GM19395 (cell line): ENCODE measurements at regions not wholly inside any gene's neighbourhood (a gene's known extent, or its start where the extent isn't known, plus 50 kb on each side); places are given as distances from the start of the nearest gene placed in this dataset.

Experiments
- ATAC-seq: cut with Tn5 transposase; IDR thresholded peaks from one replicate; pipeline ENCODE4 v1.9.1; 2021; ENCODE audit warnings: mild to moderate bottlenecking, moderate library complexity; ENCODE audit not compliant: unreplicated experiment

DNA sequence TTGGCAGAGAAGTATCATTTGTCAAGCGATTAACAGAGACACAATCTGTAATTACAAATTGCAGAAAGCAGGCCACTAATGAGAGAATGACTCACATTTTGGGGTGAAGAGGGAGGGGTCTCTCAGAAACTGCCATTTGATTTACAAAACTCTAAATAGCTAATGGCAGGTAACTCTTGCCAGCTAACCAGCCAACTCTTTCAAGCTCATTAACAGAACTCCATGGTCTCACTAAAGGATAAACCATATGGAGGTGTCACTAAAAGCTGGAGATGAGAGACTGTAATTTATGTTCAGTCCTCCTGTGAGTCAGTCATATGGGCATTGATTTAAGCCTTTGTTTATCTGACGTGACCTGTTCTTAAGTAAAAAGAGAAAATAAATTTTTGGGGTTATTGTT, 336.4 kb downstream of the FOXG1 start:
- no peak for ATAC-seq

DNA sequence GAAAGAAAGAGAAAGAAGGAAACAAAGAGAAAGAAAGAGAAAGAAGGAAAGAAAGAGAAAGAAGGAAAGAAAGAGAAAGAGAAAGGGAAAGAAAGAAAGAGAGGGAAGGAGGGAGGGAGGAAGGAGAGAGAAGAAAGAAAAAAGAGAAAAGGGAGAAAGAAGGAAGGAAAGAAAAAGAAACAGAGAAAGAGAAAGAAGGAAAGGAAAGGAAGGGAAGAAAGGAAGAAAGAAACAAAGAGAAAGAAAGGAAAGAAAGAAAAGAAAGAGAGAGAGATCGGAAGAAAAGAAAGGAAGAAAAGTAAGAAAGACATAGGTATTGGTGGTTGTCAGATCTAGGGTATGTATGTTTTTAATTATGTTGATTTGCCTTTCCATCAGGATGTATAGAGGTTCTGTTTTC, 342.3 kb downstream of the FOXG1 start:
- no peak for ATAC-seq

DNA sequence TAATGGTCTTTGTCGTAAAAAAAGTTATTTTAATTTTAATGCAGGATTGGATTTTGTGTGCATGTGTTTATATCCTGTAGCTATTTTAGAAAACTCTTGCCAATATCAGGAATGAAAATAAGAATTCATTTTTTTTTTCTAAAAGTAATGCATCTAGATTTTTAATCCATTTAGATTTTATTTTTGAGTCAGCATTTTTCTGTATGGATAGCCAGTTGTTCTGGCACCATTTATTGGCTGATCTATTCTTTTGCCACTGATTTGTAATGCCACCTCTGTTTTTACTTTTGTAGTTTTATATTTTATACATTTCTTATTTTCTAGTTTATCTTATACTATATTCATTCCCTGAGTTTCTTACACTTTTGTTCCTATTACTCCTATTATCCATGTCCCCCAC, 343.0 kb downstream of the FOXG1 start:
- ATAC-seq, result no peak

GRCh38 chr14:29111554-29111953, 345.0 kb downstream of the FOXG1 start:
- ATAC-seq, result no peak

GRCh38 chr14:29123017-29123416, 356.4 kb downstream of the FOXG1 start:
- no peak for ATAC-seq

DNA sequence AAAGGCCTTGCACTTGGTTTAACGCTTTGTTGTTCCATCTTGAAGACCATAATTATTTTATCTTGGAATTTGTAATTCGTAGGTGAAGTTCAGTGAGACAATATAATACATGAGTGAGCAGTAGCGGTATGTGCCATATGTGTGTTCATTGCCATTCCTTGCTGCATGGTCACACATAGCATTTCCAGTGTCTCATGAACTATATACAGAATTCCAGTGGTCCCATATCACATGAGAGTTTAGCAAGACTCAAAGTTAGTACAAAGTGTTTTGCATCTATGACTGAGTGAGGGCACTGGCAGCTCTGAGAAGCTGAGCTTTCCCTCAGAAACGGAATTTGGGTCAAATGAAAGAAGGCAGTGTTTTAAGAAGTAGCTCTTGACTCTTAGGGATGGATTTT, 359.8 kb downstream of the FOXG1 start:
- no peak for ATAC-seq

- no peak for ATAC-seq
Measured at GRCh38 chr14:29126865-29127264, 360.3 kb downstream of the FOXG1 start.

- no peak for ATAC-seq
Measured at GRCh38 chr14:29140016-29140415, 373.4 kb downstream of the FOXG1 start.

DNA sequence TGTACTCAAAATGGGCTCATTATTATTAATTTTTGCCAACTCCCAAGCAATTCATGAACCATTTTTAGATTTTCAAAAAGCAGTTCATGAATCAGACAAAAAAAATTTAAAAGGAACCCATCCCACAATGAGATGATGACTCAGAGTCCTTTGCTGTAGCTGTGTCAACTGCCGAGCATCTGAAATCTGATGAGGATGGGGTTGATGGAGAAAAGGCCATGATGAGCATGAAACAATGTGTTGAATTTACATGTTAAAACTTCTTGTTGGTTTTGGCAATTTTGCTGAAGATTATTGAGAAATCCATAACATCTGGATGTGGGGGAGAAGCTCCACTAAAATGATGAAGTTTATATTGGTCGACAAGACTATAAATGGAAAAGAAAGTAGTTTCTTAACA, 378.0 kb downstream of the FOXG1 start:
- ATAC-seq, result no peak

DNA sequence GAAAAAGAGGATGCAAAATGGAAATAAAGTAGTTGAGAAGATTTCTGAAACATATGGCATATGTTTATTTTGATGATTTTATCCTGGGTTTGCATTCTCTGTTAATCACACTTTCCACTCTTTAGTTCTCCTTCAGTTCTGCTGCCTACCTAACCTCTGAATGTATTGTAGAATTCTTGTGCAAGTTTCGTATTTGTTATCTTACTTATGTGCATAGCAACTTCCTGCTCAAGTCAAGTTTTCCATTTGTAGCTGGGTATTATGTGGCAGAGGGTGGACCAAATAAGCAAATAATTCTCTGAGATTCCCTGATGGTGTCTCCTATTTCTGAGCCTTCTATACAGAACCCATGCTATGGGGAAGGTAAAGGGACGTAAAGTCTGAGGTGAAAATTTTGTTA, 381.6 kb downstream of the FOXG1 start:
- no peak for ATAC-seq

GRCh38 chr14:29149798-29150197, 383.2 kb downstream of the FOXG1 start:
- ATAC-seq, result no peak

GRCh38 chr14:29150659-29151058, 384.1 kb downstream of the FOXG1 start:
- ATAC-seq, result no peak

DNA sequence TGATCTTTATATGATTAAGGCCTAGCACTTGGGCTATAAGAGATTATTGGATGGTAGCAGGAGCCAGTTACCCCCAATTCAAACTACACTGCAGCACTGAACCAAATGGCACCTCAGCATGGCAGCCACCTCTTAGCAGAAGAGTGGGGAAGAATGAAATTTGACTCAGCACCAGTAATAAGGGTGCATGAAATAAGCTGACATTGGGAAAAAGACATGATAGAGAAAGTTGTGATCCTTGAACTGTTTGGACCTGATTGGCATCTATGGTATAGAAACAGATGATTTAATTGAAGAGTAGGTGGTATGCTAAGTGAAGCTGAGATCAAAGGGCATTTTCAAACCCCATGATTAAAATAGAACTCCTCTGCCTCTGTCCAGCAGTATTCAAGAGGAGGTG, 389.5 kb downstream of the FOXG1 start:
- ATAC-seq, result no peak

DNA sequence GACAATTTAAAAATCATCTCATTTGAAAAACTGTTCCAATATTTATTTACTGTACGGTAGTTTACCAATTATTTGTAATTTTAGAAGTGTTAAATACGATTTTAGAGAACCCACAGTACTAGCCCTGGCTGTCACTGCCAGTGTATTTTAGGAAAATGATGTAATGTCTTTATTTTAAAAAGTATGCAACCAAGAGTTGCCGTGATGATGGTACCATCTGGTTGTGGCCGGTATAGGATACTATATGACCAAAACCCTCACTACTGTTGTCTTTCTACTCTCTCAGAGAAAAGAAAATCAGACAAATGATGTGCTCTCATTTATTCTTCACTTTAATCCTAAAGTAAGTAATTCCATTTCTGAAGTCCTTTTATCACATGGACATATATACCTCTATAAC, 395.0 kb downstream of the FOXG1 start:
- ATAC-seq, result no peak

DNA sequence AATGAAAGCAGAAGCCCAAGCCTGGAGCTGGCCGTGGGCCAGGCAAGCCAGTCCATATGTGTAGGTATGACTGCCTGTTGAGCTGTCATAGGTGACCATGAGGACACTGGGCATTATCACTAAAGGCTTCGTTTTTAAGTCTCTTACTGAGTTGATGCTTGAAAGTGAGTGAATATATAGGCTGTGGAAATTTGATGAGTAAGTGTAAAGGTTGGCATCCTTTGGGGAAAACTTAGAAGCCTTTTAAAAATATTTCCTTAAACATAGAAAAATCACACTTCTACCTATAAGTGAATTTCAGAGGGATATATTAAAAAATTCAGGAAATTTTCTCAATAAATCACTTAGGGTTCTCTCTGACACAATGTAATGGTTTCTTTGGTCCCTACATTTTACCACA, 396.5 kb downstream of the FOXG1 start:
- ATAC-seq, result no peak

DNA sequence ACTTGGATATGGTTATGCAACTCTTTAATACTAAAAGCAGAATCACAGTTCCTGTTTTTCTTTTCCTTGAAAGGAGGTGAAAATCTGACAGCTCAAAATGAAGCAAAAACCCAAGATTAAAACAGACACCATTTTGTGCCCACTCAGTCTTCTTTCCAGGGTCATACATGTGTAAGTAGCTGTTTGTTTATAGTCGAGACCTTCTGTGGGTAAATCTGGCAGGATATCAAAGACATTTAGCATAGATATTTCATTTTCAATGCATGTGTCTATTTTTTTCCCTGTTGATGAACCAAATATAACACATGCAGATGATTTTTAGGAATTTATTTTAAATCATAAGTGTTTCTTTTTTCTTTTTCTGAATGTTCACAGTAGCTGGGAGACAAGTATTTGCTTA, 398.8 kb downstream of the FOXG1 start:
- no peak for ATAC-seq

- ATAC-seq, result no peak
Measured at GRCh38 chr14:29166507-29166906, 399.9 kb downstream of the FOXG1 start.

DNA sequence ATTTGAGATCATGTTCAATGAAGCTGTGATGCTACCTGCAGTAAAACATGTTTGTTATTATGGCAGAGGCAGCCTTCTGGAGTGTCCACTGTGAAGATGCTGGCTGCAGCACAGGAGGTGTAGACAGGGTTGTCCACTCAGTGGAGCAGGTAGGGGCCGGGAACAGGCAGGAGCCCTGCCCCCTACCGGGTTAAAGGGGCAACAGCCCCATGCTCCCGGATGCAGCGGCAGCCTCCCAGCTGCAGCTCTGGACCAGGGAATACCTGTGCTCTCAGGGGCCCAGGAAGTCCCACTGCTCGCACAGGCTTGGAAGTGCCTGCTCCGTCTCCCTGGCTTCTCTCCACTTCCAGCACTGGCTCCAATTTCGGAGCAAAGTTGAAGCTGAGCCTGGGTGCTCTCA, 401.6 kb downstream of the FOXG1 start:
- no peak for ATAC-seq

DNA sequence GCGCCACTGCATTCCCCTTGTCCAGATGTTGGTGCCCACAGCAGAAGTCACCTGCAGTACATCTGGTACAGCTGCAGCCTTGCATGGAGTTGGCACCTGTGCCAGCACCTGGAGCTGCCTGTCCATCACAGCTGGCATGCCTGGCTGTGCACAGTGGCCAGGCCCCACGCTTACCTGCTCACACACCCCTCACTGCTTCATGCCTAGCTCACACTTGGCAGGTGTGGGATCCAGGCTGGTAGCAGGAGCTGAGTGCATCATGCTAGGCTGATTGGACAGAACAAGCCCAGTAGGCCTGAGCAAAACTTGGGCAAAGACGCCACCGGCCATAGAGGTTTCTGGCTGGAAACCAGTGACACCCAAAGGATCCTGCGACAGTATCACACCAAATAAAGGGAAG, 402.8 kb downstream of the FOXG1 start:
- no peak for ATAC-seq

DNA sequence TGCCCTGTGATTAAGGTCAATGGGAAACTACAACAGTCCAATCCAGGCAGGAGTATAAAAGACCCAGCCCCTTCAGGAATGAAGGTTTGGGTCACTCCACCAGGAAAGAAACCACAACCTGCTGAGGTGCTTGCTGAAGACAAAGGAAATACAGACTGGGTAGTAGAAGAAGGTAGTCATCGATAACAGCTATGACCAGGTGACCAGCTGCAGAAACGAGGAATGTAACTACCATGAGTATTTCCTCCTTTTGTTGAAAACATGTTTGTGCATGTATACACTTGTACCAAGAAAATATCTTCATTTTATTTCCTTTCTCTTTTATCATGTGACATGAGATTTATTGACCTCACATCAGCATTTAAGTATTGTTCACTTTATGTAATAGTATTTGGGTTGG, 409.1 kb downstream of the FOXG1 start:
- ATAC-seq, result no peak

DNA sequence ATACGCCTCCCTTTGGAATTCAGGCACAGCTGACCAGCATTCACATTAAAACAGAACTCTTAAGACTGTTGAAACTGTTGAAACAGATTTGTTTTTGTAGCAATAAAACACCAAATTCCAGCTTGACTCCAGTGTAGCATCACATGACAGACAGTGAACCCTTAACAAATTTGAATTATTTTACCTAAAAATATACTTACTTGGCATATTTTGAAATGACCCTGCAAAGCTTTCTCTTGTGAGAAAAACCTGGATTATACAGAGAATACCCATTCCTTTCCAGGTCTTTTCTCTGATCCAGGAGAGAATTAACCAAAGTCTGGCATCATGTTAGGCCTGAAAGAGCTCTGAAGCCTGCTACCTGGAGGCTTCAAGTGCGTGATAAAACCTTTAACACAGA, 410.3 kb downstream of the FOXG1 start:
- no peak for ATAC-seq

DNA sequence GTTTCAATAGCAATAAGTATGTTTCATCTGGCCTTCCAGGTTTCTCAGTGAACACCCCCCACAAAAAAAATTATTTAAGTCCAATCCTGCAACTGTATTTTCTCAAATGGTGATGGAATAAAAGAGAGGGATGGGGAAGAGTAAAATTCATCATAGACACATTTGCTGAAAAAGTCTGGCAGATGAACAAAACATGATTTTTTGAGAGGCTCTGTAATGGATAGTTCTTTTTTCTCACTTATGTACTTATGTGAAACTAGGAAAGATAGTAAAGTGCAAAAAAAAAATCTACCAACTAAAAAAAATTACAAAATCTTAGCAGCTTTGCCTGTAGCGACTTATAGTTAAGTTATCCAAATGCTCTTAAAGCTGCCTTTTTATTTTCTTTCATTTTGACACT, 412.4 kb downstream of the FOXG1 start:
- no peak for ATAC-seq

- ATAC-seq, result no peak
Measured at GRCh38 chr14:29191092-29191491, 424.5 kb downstream of the FOXG1 start.

- no peak for ATAC-seq
Measured at GRCh38 chr14:29197557-29197956, 431.0 kb downstream of the FOXG1 start.
